ENCODE measurements at regions not wholly inside any gene's neighbourhood (a gene's known extent, or its start where the extent isn't known, plus 50 kb on each side); places are given as distances from the start of the nearest gene placed in this dataset.
"Not testable (repeated sequence)": the region's sequence is repeated elsewhere in the genome, so short reads cannot be mapped to it uniquely, and the experiment has no call there.

- no peak overlapping the region for H3K4me3 ChIP-seq (ENCODE audit: extremely low read depth, insufficient read depth, low read length, poor library complexity, severe bottlenecking)
- no peaks in the 10 kb centered on the region for H3K4me1 ChIP-seq (ENCODE audit: control insufficient read depth, insufficient read depth, low read length, poor library complexity, severe bottlenecking)
- H3K27ac ChIP-seq (ENCODE audit: low read depth, low read length, severe bottlenecking) = no peak overlapping the region
- no peaks in the 10 kb centered on the region for H3K36me3 ChIP-seq (ENCODE audit: control insufficient read depth, insufficient read depth, low read length)
- no peaks in the 10 kb centered on the region for H3K9me3 ChIP-seq (ENCODE audit: control insufficient read depth, low read length)
- no CpG with 5 or more reads among the region's 2 CpGs for WGBS, 2 experiments (ENCODE audit: insufficient coverage in 2 of 2)
Observed at GRCh38 chr9:24712206-24712605, 166.5 kb upstream of the IZUMO3 start.

GRCh38 chr9:24708814-24709213, 163.1 kb upstream of the IZUMO3 start:
- no peaks in the 10 kb centered on the region for H3K4me1 ChIP-seq (ENCODE audit: control insufficient read depth, insufficient read depth, low read length, poor library complexity, severe bottlenecking)
- H3K36me3 ChIP-seq (ENCODE audit: control insufficient read depth, insufficient read depth, low read length) = no peaks in the 10 kb centered on the region
- no peaks in the 10 kb centered on the region for H3K9me3 ChIP-seq (ENCODE audit: control insufficient read depth, low read length)
- 80% methylated on average over 1 of the region's 2 CpGs; no CpG with 5 or more reads in 1 of the 2 experiments for WGBS, 2 experiments (ENCODE audit: insufficient coverage in 2 of 2)
- H3K27ac ChIP-seq (ENCODE audit: low read depth, low read length, severe bottlenecking) = no peak overlapping the region
- no peak overlapping the region for H3K4me3 ChIP-seq (ENCODE audit: extremely low read depth, insufficient read depth, low read length, poor library complexity, severe bottlenecking)

- WGBS, 2 experiments (ENCODE audit: insufficient coverage in 2 of 2) = no CpG with 5 or more reads among the region's 3 CpGs
- no peaks in the 10 kb centered on the region for H3K9me3 ChIP-seq (ENCODE audit: control insufficient read depth, low read length)
- H3K4me3 ChIP-seq (ENCODE audit: extremely low read depth, insufficient read depth, low read length, poor library complexity, severe bottlenecking) = no peak overlapping the region
- no peaks in the 10 kb centered on the region for H3K36me3 ChIP-seq (ENCODE audit: control insufficient read depth, insufficient read depth, low read length)
- H3K4me1 ChIP-seq (ENCODE audit: control insufficient read depth, insufficient read depth, low read length, poor library complexity, severe bottlenecking) = no peaks in the 10 kb centered on the region
- H3K27ac ChIP-seq (ENCODE audit: low read depth, low read length, severe bottlenecking) = no peak overlapping the region
Observed at GRCh38 chr9:24698881-24699518, 153.3 kb upstream of the IZUMO3 start.

- H3K36me3 ChIP-seq (ENCODE audit: control insufficient read depth, insufficient read depth, low read length) = no peaks in the 10 kb centered on the region
- no peak overlapping the region for H3K27ac ChIP-seq (ENCODE audit: low read depth, low read length, severe bottlenecking)
- H3K9me3 ChIP-seq (ENCODE audit: control insufficient read depth, low read length) = peaks cover 10% of the 10 kb centered on the region
- H3K4me1 ChIP-seq (ENCODE audit: control insufficient read depth, insufficient read depth, low read length, poor library complexity, severe bottlenecking) = peaks cover 3% of the 10 kb centered on the region
- H3K4me3 ChIP-seq (ENCODE audit: extremely low read depth, insufficient read depth, low read length, poor library complexity, severe bottlenecking) = no peak overlapping the region
Observed at GRCh38 chr9:24672336-24672735, 126.6 kb upstream of the IZUMO3 start.

GRCh38 chr9:24657387-24657786, 111.7 kb upstream of the IZUMO3 start:
- H3K27ac ChIP-seq (ENCODE audit: low read depth, low read length, severe bottlenecking) = no peak overlapping the region
- no CpG with 5 or more reads among the region's 3 CpGs for WGBS, 2 experiments (ENCODE audit: insufficient coverage in 2 of 2)
- H3K36me3 ChIP-seq (ENCODE audit: control insufficient read depth, insufficient read depth, low read length) = no peaks in the 10 kb centered on the region
- H3K4me3 ChIP-seq (ENCODE audit: extremely low read depth, insufficient read depth, low read length, poor library complexity, severe bottlenecking) = no peak overlapping the region
- H3K9me3 ChIP-seq (ENCODE audit: control insufficient read depth, low read length) = no peaks in the 10 kb centered on the region
- no peaks in the 10 kb centered on the region for H3K4me1 ChIP-seq (ENCODE audit: control insufficient read depth, insufficient read depth, low read length, poor library complexity, severe bottlenecking)

- H3K36me3 ChIP-seq (ENCODE audit: control insufficient read depth, insufficient read depth, low read length) = no peaks in the 10 kb centered on the region
- H3K9me3 ChIP-seq (ENCODE audit: control insufficient read depth, low read length) = no peaks in the 10 kb centered on the region
- no peaks in the 10 kb centered on the region for H3K4me1 ChIP-seq (ENCODE audit: control insufficient read depth, insufficient read depth, low read length, poor library complexity, severe bottlenecking)
- H3K27ac ChIP-seq (ENCODE audit: low read depth, low read length, severe bottlenecking) = no peak overlapping the region
- no peak overlapping the region for H3K4me3 ChIP-seq (ENCODE audit: extremely low read depth, insufficient read depth, low read length, poor library complexity, severe bottlenecking)
Observed at GRCh38 chr9:24652181-24652580, 106.5 kb upstream of the IZUMO3 start.

- 93 to 100% methylated on average over 2 of the region's 3 CpGs for WGBS, 2 experiments (ENCODE audit: insufficient coverage in 2 of 2)
- H3K27ac ChIP-seq (ENCODE audit: low read depth, low read length, severe bottlenecking); H3K4me3 ChIP-seq (ENCODE audit: extremely low read depth, insufficient read depth, low read length, poor library complexity, severe bottlenecking); H3K4me1 ChIP-seq (ENCODE audit: control insufficient read depth, insufficient read depth, low read length, poor library complexity, severe bottlenecking); H3K36me3 ChIP-seq (ENCODE audit: control insufficient read depth, insufficient read depth, low read length); H3K9me3 ChIP-seq (ENCODE audit: control insufficient read depth, low read length): not testable (repeated sequence)
Observed at GRCh38 chr9:24628809-24629208, 83.1 kb upstream of the IZUMO3 start.

- Histone ChIP-seq H3K27ac (ENCODE audit: low read depth, low read length, severe bottlenecking) (no peak overlapping the region), H3K4me1 (ENCODE audit: control insufficient read depth, insufficient read depth, low read length, poor library complexity, severe bottlenecking) (peaks cover 6% of the 10 kb centered on the region), H3K36me3 (ENCODE audit: control insufficient read depth, insufficient read depth, low read length) (no peaks in the 10 kb centered on the region), H3K4me3 (ENCODE audit: extremely low read depth, insufficient read depth, low read length, poor library complexity, severe bottlenecking) (no peak overlapping the region), H3K9me3 (ENCODE audit: control insufficient read depth, low read length) (no peaks in the 10 kb centered on the region)
- WGBS, 2 experiments (ENCODE audit: insufficient coverage in 2 of 2) = 73 to 86% methylated on average over 1 of the region's 2 CpGs
Observed at GRCh38 chr9:24625097-24625496, 79.4 kb upstream of the IZUMO3 start.

GRCh38 chr9:24624481-24624880, 78.8 kb upstream of the IZUMO3 start:
- Histone ChIP-seq H3K36me3 (ENCODE audit: control insufficient read depth, insufficient read depth, low read length) (no peaks in the 10 kb centered on the region), H3K4me3 (ENCODE audit: extremely low read depth, insufficient read depth, low read length, poor library complexity, severe bottlenecking) (no peak overlapping the region), H3K4me1 (ENCODE audit: control insufficient read depth, insufficient read depth, low read length, poor library complexity, severe bottlenecking) (peaks cover 6% of the 10 kb centered on the region), H3K27ac (ENCODE audit: low read depth, low read length, severe bottlenecking) (no peak overlapping the region), H3K9me3 (ENCODE audit: control insufficient read depth, low read length) (no peaks in the 10 kb centered on the region)

- Histone ChIP-seq H3K36me3 (ENCODE audit: control insufficient read depth, insufficient read depth, low read length) (no peaks in the 10 kb centered on the region), H3K27ac (ENCODE audit: low read depth, low read length, severe bottlenecking) (no peak overlapping the region), H3K4me1 (ENCODE audit: control insufficient read depth, insufficient read depth, low read length, poor library complexity, severe bottlenecking) (peaks cover 6% of the 10 kb centered on the region), H3K9me3 (ENCODE audit: control insufficient read depth, low read length) (no peaks in the 10 kb centered on the region), H3K4me3 (ENCODE audit: extremely low read depth, insufficient read depth, low read length, poor library complexity, severe bottlenecking) (no peak overlapping the region)
Observed at GRCh38 chr9:24620741-24621140, 75.0 kb upstream of the IZUMO3 start.

- no peak overlapping the region for H3K4me3 ChIP-seq (ENCODE audit: extremely low read depth, insufficient read depth, low read length, poor library complexity, severe bottlenecking)
- no peak overlapping the region for H3K27ac ChIP-seq (ENCODE audit: low read depth, low read length, severe bottlenecking)
- H3K4me1 ChIP-seq (ENCODE audit: control insufficient read depth, insufficient read depth, low read length, poor library complexity, severe bottlenecking) = no peaks in the 10 kb centered on the region
- WGBS, 2 experiments (ENCODE audit: insufficient coverage in 2 of 2) = 100% methylated on average over 1 of the region's 1 CpG; no CpG with 5 or more reads in 1 of the 2 experiments
- H3K9me3 ChIP-seq (ENCODE audit: control insufficient read depth, low read length) = no peaks in the 10 kb centered on the region
- no peaks in the 10 kb centered on the region for H3K36me3 ChIP-seq (ENCODE audit: control insufficient read depth, insufficient read depth, low read length)
Observed at GRCh38 chr9:24616863-24617262, 71.2 kb upstream of the IZUMO3 start.

GRCh38 chr9:24614070-24614469, 68.4 kb upstream of the IZUMO3 start:
- H3K4me1 ChIP-seq (ENCODE audit: control insufficient read depth, insufficient read depth, low read length, poor library complexity, severe bottlenecking) = no peaks in the 10 kb centered on the region
- no peaks in the 10 kb centered on the region for H3K9me3 ChIP-seq (ENCODE audit: control insufficient read depth, low read length)
- no peak overlapping the region for H3K27ac ChIP-seq (ENCODE audit: low read depth, low read length, severe bottlenecking)
- WGBS, 2 experiments (ENCODE audit: insufficient coverage in 2 of 2) = no CpG with 5 or more reads among the region's 2 CpGs
- no peaks in the 10 kb centered on the region for H3K36me3 ChIP-seq (ENCODE audit: control insufficient read depth, insufficient read depth, low read length)
- H3K4me3 ChIP-seq (ENCODE audit: extremely low read depth, insufficient read depth, low read length, poor library complexity, severe bottlenecking) = no peak overlapping the region
